Activated CD8-positive, alpha-beta memory T cell treated with anti-CD3 and anti-CD28 coated beads, Interleukin-2, amount 50 U/mL, for 4 hours (primary cell): ENCODE measurements at regions not wholly inside any gene's neighbourhood (a gene's known extent, or its start where the extent isn't known, plus 50 kb on each side); places are given as distances from the start of the nearest gene placed in this dataset.

Source experiments
- DNase-seq: peaks from one replicate; pipeline ENCODE4 v3.0.0-alpha.2; 2020

- DNase-seq = peak; percentile 77
These were observed 135.0 kb upstream of the RIPOR2 start for GRCh38 chr6:25070547-25071366.

- no peak for DNase-seq
These were observed 142.4 kb upstream of the RIPOR2 start for GRCh38 chr6:25078141-25078540.

GRCh38 chr6:25083784-25084507 is 148.2 kb upstream of the RIPOR2 start:
- DNase-seq = no peak

GRCh38 chr6:25084508-25084833 is 148.7 kb upstream of the RIPOR2 start:
- no peak for DNase-seq

GRCh38 chr6:25085756-25086155 is 150.0 kb upstream of the RIPOR2 start:
- no peak for DNase-seq

- no peak for DNase-seq
These were observed 150.8 kb upstream of the RIPOR2 start for GRCh38 chr6:25086500-25087091.

GRCh38 chr6:25088513-25088912 is 152.8 kb upstream of the RIPOR2 start:
- no peak for DNase-seq

GRCh38 chr6:25089442-25089841 is 153.7 kb upstream of the RIPOR2 start:
- no peak for DNase-seq

- no peak for DNase-seq
These were observed 159.0 kb upstream of the RIPOR2 start for GRCh38 chr6:25094726-25095125.

GRCh38 chr6:25100288-25100687 is 164.5 kb upstream of the RIPOR2 start:
- no peak for DNase-seq

GRCh38 chr6:25103603-25104002 is 167.8 kb upstream of the RIPOR2 start:
- no peak for DNase-seq

- DNase-seq = no peak
These were observed 169.5 kb upstream of the RIPOR2 start for GRCh38 chr6:25105070-25105925.

- DNase-seq = no peak
These were observed 171.5 kb upstream of the RIPOR2 start for GRCh38 chr6:25107218-25107617.

- no peak for DNase-seq
These were observed 167.4 kb upstream of the CARMIL1 start for GRCh38 chr6:25111782-25112181.

- no peak for DNase-seq
These were observed 166.8 kb upstream of the CARMIL1 start for GRCh38 chr6:25112322-25112773.

GRCh38 chr6:25113436-25113835 is 165.7 kb upstream of the CARMIL1 start:
- no peak for DNase-seq

GRCh38 chr6:25118038-25118437 is 161.1 kb upstream of the CARMIL1 start:
- no peak for DNase-seq

GRCh38 chr6:25121186-25121585 is 158.0 kb upstream of the CARMIL1 start:
- DNase-seq = no peak

- DNase-seq = no peak
These were observed 157.2 kb upstream of the CARMIL1 start for GRCh38 chr6:25122001-25122400.

GRCh38 chr6:25122622-25123237 is 156.4 kb upstream of the CARMIL1 start:
- DNase-seq = no peak

GRCh38 chr6:25124216-25124715 is 154.9 kb upstream of the CARMIL1 start:
- no peak for DNase-seq

GRCh38 chr6:25125736-25126135 is 153.4 kb upstream of the CARMIL1 start:
- no peak for DNase-seq
